HCT116 (cell line): ENCODE measurements at regions not wholly inside any gene's neighbourhood (a gene's known extent, or its start where the extent isn't known, plus 50 kb on each side); places are given as distances from the start of the nearest gene placed in this dataset.
"Not testable (repeated sequence)": the region's sequence is repeated elsewhere in the genome, so short reads cannot be mapped to it uniquely, and the experiment has no call there.

ENCODE experiments used
- ATAC-seq: fragments of 200-7000 bp; cut with Tn5 transposase; 2 replicates; pipeline ENCODE4 v1.9.1; 2020; ENCODE audit warnings: mild to moderate bottlenecking, moderate library complexity
- BruUV-seq: library from RNA; stranded (reverse); fragments of 400-500 nt; replicated peaks from 2 replicates; lab custom pipeline; 2021; lab: Mats Ljungman, UMichigan
- CTCF ChIA-PET: fragments of 300-600 bp; sonication (Branson Sonifier 250); formaldehyde crosslinking; loops from one replicate; lab custom pipeline; 2021; ENCODE audit warnings: antibody characterized with exemption; lab: Charles Lee
- POLR2A ChIA-PET: fragments of 300-600, 350-600 bp; sonication (Branson Sonifier 250); formaldehyde crosslinking; loops from one replicate; lab custom pipeline; 2021; ENCODE audit warnings: antibody characterized with exemption; lab: Charles Lee
- RAD21 ChIA-PET, 2 experiments: fragments of 300-600 bp; sonication (Branson Sonifier 250); formaldehyde crosslinking; loops; one replicate each; lab custom pipeline; 2023; ENCODE audit warnings: low total read pairs in 2 of 2; ENCODE audit not compliant: uncharacterized antibody in 2 of 2, unreplicated experiment in 2 of 2, low non-redundant PET in 1 of 2; lab: Charles Lee
- DNase-seq: peaks from one replicate; pipeline ENCODE4 v3.0.0-alpha.2; 2010; ENCODE audit warnings: low read depth, low spot score
- H2AFZ ChIP-seq: fragments of 200-600 bp; shearing (Covaris generic), sonication (generic); 2 replicates; pipeline ENCODE4 v1.6.1; 2017; ENCODE audit warnings: low read depth, mixed run types, mixed read lengths, antibody characterized with exemption, low read length; ENCODE audit not compliant: poor library complexity, severe bottlenecking
- H3K27ac ChIP-seq: 2 replicates; pipeline ENCODE4 v1.5.1; 2012; ENCODE audit warnings: low read depth, low read length
- H3K27me3 ChIP-seq: fragments of 200-600 bp; sonication (generic); 2 replicates; pipeline ENCODE4 v1.6.1; 2016; ENCODE audit warnings: mixed run types, low read length, mixed read lengths; ENCODE audit not compliant: insufficient read depth
- H3K36me3 ChIP-seq, 2 experiments: fragments of 200-500 bp in 1 of 2; fragments of 200-600 bp in 1 of 2; sonication (Bioruptor generic) in 1 of 2; sonication (generic) in 1 of 2; 2 replicates each; pipeline versions ENCODE4 v1.5.1 to v1.6.1; 2014 to 2016; ENCODE audit warnings: low read length in 2 of 2, inconsistent platforms in 1 of 2, mixed read lengths in 1 of 2, mixed run types in 1 of 2; ENCODE audit not compliant: insufficient read depth in 2 of 2, control insufficient read depth in 1 of 2
- H3K4me1 ChIP-seq, 2 experiments: fragments of 200-600 bp in 1 of 2; sonication (generic) in 1 of 2; 2 replicates each; pipeline versions ENCODE4 v1.5.1 to v1.6.1; 2012 to 2017; ENCODE audit warnings: low read length in 2 of 2, inconsistent platforms in 1 of 2, mild to moderate bottlenecking in 1 of 2, mixed read lengths in 1 of 2, mixed run types in 1 of 2, moderate library complexity in 1 of 2; ENCODE audit not compliant: insufficient read depth in 2 of 2, control insufficient read depth in 1 of 2
- H3K4me2 ChIP-seq: fragments of 200-600 bp; sonication (generic); 2 replicates; pipeline ENCODE4 v1.6.1; 2017; ENCODE audit warnings: mixed run types, low read length, mixed read lengths
- H3K4me3 ChIP-seq, 2 experiments: fragments of 200-600 bp in 1 of 2; sonication (generic) in 1 of 2; replicated peaks in 1 of 2; 2 replicates each; pipeline ENCODE4 v1.5.1; 2011 to 2016; ENCODE audit warnings: low read length in 2 of 2, control low read depth in 1 of 2, low read depth in 1 of 2, mild to moderate bottlenecking in 1 of 2, mixed read lengths in 1 of 2, mixed run types in 1 of 2
- H3K79me2 ChIP-seq: fragments of 200-600 bp; sonication (generic); 2 replicates; pipeline ENCODE4 v1.6.1; 2017; ENCODE audit warnings: mild to moderate bottlenecking, mixed run types, low read length, moderate library complexity, mixed read lengths; ENCODE audit not compliant: insufficient read depth
- H3K9ac ChIP-seq: fragments of 200-600 bp; sonication (generic); 2 replicates; pipeline ENCODE4 v1.6.1; 2016; ENCODE audit warnings: low read length, mixed read lengths
- H3K9me2 ChIP-seq: fragments of 200-600 bp; sonication (generic), shearing (Covaris generic); 2 replicates; pipeline ENCODE4 v1.6.1; 2017; ENCODE audit warnings: mixed run types, mild to moderate bottlenecking, moderate library complexity; ENCODE audit not compliant: insufficient read depth
- H3K9me3 ChIP-seq, 2 experiments: fragments of 200-500 bp in 1 of 2; fragments of 200-600 bp in 1 of 2; sonication (Bioruptor generic) in 1 of 2; sonication (generic) in 1 of 2; 2 replicates each; pipeline ENCODE4 v1.6.1; 2014 to 2017; ENCODE audit warnings: low read length in 2 of 2, mixed read lengths in 2 of 2, inconsistent platforms in 1 of 2, low read depth in 1 of 2, mild to moderate bottlenecking in 1 of 2, mixed run types in 1 of 2, moderate library complexity in 1 of 2; ENCODE audit not compliant: control insufficient read depth in 1 of 2, insufficient read depth in 1 of 2
- H4K20me1 ChIP-seq: fragments of 200-600 bp; sonication (generic), shearing (Covaris generic); 2 replicates; pipeline ENCODE4 v1.6.1; 2017; ENCODE audit warnings: mixed run types, mild to moderate bottlenecking, moderate library complexity; ENCODE audit not compliant: insufficient read depth
- CTCF ChIP-seq, 3 experiments: fragments of 200-600 bp in 1 of 3; sonication (generic) in 1 of 3; IDR thresholded peaks in 2 of 3; conservative IDR thresholded peaks in 1 of 3; 2 replicates each; pipeline ENCODE4 v1.5.1; 2012 to 2017; ENCODE audit warnings: low read depth in 2 of 3, low read length in 2 of 3, antibody characterized with exemption in 1 of 3, borderline replicate concordance in 1 of 3, control low read depth in 1 of 3, mild to moderate bottlenecking in 1 of 3, mixed read lengths in 1 of 3, mixed run types in 1 of 3, moderate library complexity in 1 of 3; ENCODE audit not compliant: insufficient read depth in 1 of 3
- EGR1 ChIP-seq: IDR thresholded peaks from 2 replicates; pipeline ENCODE4 v1.6.1; 2012; ENCODE audit warnings: low read depth
- ELF1 ChIP-seq: IDR thresholded peaks from 2 replicates; pipeline ENCODE4 v1.6.1; 2012; ENCODE audit warnings: low read depth, borderline replicate concordance
- EZH2 ChIP-seq: fragments of 200-600 bp; sonication (generic); IDR thresholded peaks from 2 replicates; pipeline ENCODE4 v1.6.1; 2017; ENCODE audit warnings: antibody characterized with exemption, mixed run types
- FOSL1 ChIP-seq: IDR thresholded peaks from 2 replicates; pipeline ENCODE4 v1.6.1; 2012; ENCODE audit warnings: low read depth
- MAX ChIP-seq: IDR thresholded peaks from 2 replicates; pipeline ENCODE4 v1.6.1; 2012
- SRF ChIP-seq: IDR thresholded peaks from 2 replicates; pipeline ENCODE4 v1.6.1; 2012; ENCODE audit warnings: low read depth
- YY1 ChIP-seq: IDR thresholded peaks from 2 replicates; pipeline ENCODE4 v1.6.1; 2011; ENCODE audit warnings: low read length, low read depth, moderate library complexity, mild to moderate bottlenecking; ENCODE audit not compliant: insufficient replicate concordance; ENCODE audit errors: extremely low read depth
- ZNF274 ChIP-seq: fragments of 200-500 bp; sonication (Bioruptor generic); IDR thresholded peaks from 2 replicates; pipeline ENCODE4 v1.6.1; 2014; ENCODE audit warnings: mild to moderate bottlenecking, low read depth, low read length, inconsistent platforms
- intact Hi-C: fragments of 100-400 bp; cut with micrococcal nuclease; formaldehyde crosslinking; loops from 2 replicates; pipeline ENCODE4 v1.10.0; 2022

DNA sequence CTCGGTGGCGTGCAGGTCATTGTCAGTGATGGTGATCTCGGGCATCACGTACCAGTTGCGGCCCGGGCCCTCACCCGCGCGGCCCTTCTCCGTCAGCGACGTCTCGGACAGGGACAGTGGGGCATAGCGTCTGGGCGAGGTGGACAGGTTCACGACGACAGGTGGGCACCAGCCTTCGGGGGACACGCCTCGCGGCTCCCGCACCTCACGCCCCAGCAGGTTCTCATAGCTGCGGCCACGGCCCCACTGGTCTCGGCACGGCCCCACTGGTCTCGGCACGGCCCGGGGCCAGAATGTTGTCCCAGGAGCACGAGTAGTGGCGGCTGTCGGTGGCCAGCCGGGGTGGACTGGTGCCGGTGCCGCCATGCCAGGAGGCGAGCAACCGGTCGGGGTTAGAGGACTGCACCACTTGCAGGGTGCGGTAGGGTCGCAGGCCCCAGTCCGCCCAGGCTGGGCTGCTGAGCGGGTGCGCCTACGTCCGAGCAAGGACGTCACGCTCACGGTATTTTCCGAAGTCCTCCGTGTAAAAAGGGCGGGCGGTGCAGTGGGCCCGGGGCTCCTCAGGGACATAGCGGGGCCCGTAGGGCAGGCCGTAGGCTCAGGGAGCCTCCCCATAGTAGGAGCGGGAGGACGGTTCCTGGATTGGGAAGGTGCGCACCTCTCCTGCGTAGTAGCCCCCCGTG is 250.5 kb downstream of the ANKRD30B start:
- H3K4me1 ChIP-seq, H3K9ac ChIP-seq, BruUV-seq, H3K4me3 ChIP-seq, H4K20me1 ChIP-seq, CTCF ChIA-PET, H3K4me2 ChIP-seq, H3K9me3 ChIP-seq, POLR2A ChIA-PET, ATAC-seq, H3K79me2 ChIP-seq, H3K9me2 ChIP-seq, DNase-seq, RAD21 ChIA-PET, H3K36me3 ChIP-seq, intact Hi-C loops, H3K27ac ChIP-seq, H3K27me3 ChIP-seq, H2AFZ ChIP-seq: not testable (repeated sequence)

- H3K9me2 ChIP-seq: no peaks in the 10 kb centered on the region
- CTCF ChIA-PET: no interaction called here
- no peak overlapping the region for H3K27ac ChIP-seq
- H3K36me3 ChIP-seq: no peaks in the 10 kb centered on the region
- no peaks in the 10 kb centered on the region for H3K27me3 ChIP-seq
- intact Hi-C loops: no loop called here
- TF ChIP-seq FOSL1 (no peak), EZH2 (no peak), MAX (no peak), ZNF274 (no peak), SRF (no peak), YY1 (no peak), CTCF (IDR thresholded peaks at IDR 0.05 in 2 of 3, conservative IDR thresholded peaks at IDR 0.05 in 1 of 3; ENCODE audit: borderline replicate concordance in 1 of 3, insufficient read depth in 1 of 3, low read depth in 2 of 3, low read length in 2 of 3) (no peak), EGR1 (no peak), ELF1 (no peak)
- no peak for ATAC-seq
- DNase-seq: no peak
- no peak overlapping the region for H3K4me3 ChIP-seq
- BruUV-seq: no TSS peak
- no peak overlapping the region for H2AFZ ChIP-seq
- POLR2A ChIA-PET: no interaction called here
- no peaks in the 10 kb centered on the region for H3K4me1 ChIP-seq
- no peak overlapping the region for H3K4me2 ChIP-seq
- H3K9me3 ChIP-seq: no peaks in the 10 kb centered on the region; a peak in 1 of 4 replicates
- no peaks in the 10 kb centered on the region for H3K79me2 ChIP-seq
- no peaks in the 10 kb centered on the region for H4K20me1 ChIP-seq
- RAD21 ChIA-PET: no interaction called here
- no peak overlapping the region for H3K9ac ChIP-seq
Observed at GRCh38 chr18:14999085-14999975, 251.4 kb downstream of the ANKRD30B start.
